ENCODE measurements at regions not wholly inside any gene's neighbourhood (a gene's known extent, or its start where the extent isn't known, plus 50 kb on each side); places are given as distances from the start of the nearest gene placed in this dataset.
A peak's percentile ranks its signal among the peaks of the same experiment; 100 is the strongest.

DNA sequence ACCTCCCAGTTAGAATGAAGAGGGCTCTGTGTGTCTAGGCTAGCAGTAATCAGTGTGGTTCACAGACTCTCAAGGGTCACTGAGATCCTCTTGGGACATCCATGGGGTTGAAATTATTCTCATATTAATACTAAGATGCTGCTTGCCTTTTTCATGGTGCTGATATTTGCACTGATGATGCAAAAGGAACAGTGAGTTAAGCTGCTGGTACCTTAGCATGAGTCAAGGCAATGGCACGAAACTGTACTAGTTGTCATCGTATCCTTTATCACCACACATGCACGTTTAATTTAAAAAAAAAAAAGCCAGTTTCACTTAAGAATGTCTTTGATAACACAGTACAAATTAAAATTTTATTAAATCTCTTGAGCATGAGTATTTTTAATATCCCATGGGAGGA lies 151.9 kb upstream of the TANK start:
- TF ChIP-seq, protein P1, sequence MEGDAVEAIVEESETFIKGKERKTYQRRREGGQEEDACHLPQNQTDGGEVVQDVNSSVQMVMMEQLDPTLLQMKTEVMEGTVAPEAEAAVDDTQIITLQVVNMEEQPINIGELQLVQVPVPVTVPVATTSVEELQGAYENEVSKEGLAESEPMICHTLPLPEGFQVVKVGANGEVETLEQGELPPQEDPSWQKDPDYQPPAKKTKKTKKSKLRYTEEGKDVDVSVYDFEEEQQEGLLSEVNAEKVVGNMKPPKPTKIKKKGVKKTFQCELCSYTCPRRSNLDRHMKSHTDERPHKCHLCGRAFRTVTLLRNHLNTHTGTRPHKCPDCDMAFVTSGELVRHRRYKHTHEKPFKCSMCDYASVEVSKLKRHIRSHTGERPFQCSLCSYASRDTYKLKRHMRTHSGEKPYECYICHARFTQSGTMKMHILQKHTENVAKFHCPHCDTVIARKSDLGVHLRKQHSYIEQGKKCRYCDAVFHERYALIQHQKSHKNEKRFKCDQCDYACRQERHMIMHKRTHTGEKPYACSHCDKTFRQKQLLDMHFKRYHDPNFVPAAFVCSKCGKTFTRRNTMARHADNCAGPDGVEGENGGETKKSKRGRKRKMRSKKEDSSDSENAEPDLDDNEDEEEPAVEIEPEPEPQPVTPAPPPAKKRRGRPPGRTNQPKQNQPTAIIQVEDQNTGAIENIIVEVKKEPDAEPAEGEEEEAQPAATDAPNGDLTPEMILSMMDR (IDR thresholded peaks at IDR 0.05; ENCODE audit: low read depth, low read length), result no peak
- no peak for DNase-seq (ENCODE audit: extremely low read depth, low read depth)

GRCh38 chr2:161010503-161011015 lies 149.7 kb upstream of the TANK start:
- TF ChIP-seq, protein P1 (IDR thresholded peaks at IDR 0.05; ENCODE audit: low read depth, low read length), result no peak
- DNase-seq (ENCODE audit: extremely low read depth, low read depth), result no peak

DNA sequence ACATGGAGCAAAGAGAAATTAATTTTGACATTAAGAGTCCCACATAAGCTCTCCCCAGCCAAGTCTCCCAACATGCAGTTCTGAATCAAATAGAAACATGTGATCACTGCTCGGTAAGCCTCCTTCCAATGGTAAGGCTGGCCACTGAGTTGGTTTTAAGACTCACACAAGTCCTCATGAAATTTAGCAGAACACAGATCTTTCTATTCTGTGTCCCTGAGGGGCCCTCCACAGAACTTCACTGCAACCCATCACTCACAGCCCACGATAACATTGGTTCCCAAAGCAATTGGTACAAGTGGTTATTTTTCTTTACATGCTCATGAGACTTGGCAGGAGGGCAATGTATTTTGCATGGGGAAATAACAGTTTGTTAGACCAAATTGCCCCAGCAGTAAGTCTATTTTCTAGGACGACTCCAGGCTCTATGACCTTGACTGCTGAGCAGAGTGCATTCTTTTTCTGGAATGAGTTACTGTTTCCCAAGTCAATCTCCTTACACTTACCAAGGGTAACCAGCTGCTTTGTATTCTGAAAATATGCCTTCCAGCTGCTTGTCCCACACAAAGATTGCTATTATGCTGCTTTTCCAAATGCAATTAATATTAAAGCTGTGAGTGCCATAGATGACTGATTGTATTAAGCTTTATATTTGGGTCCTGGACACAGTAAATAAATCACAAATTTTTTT lies 142.3 kb upstream of the TANK start:
- peak; percentile 16 for DNase-seq (ENCODE audit: extremely low read depth, low read depth)
- TF ChIP-seq, protein P1 (IDR thresholded peaks at IDR 0.05; ENCODE audit: low read depth, low read length), result no peak

DNA sequence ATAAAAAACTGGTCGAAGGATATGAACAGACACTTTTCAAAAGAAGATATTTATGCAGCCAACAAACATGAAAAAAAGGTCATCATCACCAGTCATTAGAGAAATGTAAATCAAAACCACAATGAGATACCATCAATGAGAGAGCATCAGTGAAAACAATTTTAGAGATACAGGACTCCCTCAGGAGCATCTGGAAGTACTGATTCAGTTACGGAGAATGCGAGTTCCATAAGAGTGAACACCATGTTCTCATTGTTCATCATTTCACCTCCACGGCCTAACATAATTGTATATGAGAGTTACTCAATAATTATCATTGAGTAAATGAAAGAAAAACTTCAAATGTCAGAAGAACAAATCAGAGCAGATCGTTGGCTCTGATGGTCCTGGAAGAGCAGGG lies 140.9 kb upstream of the TANK start:
- TF ChIP-seq, protein P1 (IDR thresholded peaks at IDR 0.05; ENCODE audit: low read depth, low read length), result no peak
- no peak for DNase-seq (ENCODE audit: extremely low read depth, low read depth)

GRCh38 chr2:161020437-161020836 lies 139.8 kb upstream of the TANK start:
- TF ChIP-seq, protein P1 (IDR thresholded peaks at IDR 0.05; ENCODE audit: low read depth, low read length), result no peak
- no peak for DNase-seq (ENCODE audit: extremely low read depth, low read depth)

DNA sequence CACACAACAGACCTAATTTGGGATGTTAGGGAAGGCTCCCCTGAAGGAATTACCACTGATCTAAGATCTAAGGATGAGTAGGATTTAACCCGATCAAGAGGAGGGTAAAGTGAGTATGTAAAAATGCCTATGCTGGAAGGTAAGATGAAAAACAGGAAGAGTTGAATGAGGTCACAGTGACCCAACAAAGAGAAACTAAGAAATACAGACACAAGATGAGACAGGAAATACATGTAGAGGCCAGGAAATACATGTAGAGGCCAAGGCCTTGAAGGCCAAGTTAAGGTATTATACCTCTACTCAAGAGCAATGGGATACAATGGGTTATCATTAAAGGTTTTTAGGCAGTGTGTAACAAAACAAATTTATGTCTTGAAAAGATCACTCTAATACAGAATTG lies 131.6 kb upstream of the TANK start:
- DNase-seq (ENCODE audit: extremely low read depth, low read depth), result no peak

GRCh38 chr2:161029321-161029720 lies 130.9 kb upstream of the TANK start:
- TF ChIP-seq, protein P1 (IDR thresholded peaks at IDR 0.05; ENCODE audit: low read depth, low read length), result no peak
- DNase-seq (ENCODE audit: extremely low read depth, low read depth), result no peak

More for the DNA sequence above, 131.6 kb upstream of the TANK start:
- TF ChIP-seq, protein P1 (IDR thresholded peaks at IDR 0.05; ENCODE audit: low read depth, low read length), result no peak
